Breast epithelium (tissue), 3 donors: ENCODE measurements at regions not wholly inside any gene's neighbourhood (a gene's known extent, or its start where the extent isn't known, plus 50 kb on each side); places are given as distances from the start of the nearest gene placed in this dataset.

ENCODE experiments used
- POLR2A ChIP-seq: fragments of 450-650 bp; IDR thresholded peaks from one replicate; pipeline ENCODE4 v1.6.1; 2016; ENCODE audit warnings: antibody characterized with exemption, mild to moderate bottlenecking, moderate library complexity
- POLR2AphosphoS5 ChIP-seq, 3 donors: sonication (generic); formaldehyde crosslinking; IDR thresholded peaks; one replicate each; pipeline ENCODE4 v1.6.1; 2017; ENCODE audit warnings: antibody characterized with exemption in 3 of 3
- TF ChIP-seq, protein P1 (sequence below), 3 donors: fragments of 450-650 bp; IDR thresholded peaks; one replicate each; pipeline ENCODE4 v1.5.1; 2016 to 2017; ENCODE audit warnings: antibody characterized with exemption in 3 of 3, mild to moderate bottlenecking in 3 of 3, moderate library complexity in 3 of 3

DNA sequence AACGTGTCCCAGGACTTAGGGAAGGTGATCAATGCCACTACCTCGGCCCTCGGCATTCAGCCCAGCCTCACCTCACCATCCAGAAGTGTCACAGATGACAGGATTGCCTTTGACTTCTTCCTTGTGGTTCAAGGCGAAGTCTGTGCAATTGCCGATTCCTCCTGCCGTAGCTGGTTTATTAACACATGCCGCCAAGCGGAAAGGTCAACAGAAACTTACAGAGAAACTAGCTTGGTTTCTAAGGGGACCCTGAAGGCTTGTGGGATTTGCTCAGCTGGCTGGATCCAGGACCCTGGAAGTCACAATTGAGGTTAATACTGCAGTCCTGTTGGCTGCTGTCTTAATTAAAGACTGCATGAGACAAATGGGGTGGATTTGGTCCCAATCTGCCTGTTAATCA lies 65.6 kb downstream of the SHANK2 start:
- TF ChIP-seq POLR2A (no peak), POLR2AphosphoS5 (IDR thresholded peaks at IDR 0.05) (no peak)
- TF ChIP-seq, protein P1, sequence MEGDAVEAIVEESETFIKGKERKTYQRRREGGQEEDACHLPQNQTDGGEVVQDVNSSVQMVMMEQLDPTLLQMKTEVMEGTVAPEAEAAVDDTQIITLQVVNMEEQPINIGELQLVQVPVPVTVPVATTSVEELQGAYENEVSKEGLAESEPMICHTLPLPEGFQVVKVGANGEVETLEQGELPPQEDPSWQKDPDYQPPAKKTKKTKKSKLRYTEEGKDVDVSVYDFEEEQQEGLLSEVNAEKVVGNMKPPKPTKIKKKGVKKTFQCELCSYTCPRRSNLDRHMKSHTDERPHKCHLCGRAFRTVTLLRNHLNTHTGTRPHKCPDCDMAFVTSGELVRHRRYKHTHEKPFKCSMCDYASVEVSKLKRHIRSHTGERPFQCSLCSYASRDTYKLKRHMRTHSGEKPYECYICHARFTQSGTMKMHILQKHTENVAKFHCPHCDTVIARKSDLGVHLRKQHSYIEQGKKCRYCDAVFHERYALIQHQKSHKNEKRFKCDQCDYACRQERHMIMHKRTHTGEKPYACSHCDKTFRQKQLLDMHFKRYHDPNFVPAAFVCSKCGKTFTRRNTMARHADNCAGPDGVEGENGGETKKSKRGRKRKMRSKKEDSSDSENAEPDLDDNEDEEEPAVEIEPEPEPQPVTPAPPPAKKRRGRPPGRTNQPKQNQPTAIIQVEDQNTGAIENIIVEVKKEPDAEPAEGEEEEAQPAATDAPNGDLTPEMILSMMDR (IDR thresholded peaks at IDR 0.05), result no peak
